RPMI8226 (cell line): ENCODE measurements at regions not wholly inside any gene's neighbourhood (a gene's known extent, or its start where the extent isn't known, plus 50 kb on each side); places are given as distances from the start of the nearest gene placed in this dataset.

Experiments
- DNase-seq: peaks from one replicate; pipeline ENCODE4 v3.0.0-alpha.2; 2015

DNA sequence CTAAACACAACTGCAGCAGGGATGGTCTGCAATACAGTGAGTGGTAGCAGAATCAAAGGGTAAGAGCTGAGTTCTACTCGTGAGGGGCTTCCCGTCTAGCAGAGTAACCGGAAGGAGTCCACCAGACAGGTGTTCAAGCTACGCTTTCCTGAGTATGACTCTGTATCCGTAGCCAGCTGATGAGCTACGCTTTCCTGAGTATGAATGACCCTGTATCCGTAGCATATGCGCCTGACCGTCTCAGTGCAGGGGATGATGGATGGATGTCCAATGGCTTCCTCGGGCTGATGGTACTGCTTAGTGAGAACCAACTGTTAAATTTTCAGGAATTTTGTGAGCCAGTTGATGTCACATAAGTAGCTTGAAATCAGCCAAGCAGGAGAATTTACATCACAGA is 244.1 kb upstream of the MYT1L start:
- no peak for DNase-seq

DNA sequence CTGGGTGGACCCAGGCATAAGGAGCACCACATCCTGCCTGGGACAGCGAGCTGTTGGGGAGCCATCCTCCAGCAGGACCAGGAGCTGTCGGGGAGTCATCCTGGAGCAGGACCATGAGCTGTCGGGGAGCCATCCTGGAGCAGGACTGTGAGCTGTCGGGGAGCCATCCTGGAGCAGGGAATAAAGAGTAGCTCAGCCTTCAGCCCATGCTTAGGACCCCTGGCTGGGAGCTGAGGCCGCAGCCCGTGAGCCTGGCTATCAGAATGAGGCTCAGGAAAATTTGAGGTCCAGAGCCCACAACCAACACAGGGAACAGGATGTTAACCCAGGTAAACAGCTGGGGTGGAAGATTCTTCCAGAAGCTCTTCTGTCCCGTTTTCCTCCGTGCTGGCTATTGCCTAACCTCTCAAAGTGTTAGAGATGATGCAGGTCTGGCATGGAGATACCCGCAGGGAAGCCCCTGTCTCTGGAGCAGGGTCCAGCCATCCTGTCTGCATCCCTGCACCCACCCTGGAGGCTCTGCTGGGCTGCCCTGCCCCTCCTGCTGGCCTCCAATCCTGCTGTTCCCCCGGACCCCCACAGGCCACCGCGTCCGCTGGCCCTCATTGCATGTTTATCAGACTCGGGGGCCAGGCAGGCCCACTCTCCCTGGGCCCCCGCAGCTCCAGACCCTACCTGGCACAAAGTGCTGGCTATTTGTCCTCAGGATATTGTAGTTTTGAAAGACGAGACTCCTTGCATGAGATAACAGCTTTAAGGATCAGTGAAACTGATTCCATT is 243.5 kb upstream of the MYT1L start:
- no peak for DNase-seq

DNA sequence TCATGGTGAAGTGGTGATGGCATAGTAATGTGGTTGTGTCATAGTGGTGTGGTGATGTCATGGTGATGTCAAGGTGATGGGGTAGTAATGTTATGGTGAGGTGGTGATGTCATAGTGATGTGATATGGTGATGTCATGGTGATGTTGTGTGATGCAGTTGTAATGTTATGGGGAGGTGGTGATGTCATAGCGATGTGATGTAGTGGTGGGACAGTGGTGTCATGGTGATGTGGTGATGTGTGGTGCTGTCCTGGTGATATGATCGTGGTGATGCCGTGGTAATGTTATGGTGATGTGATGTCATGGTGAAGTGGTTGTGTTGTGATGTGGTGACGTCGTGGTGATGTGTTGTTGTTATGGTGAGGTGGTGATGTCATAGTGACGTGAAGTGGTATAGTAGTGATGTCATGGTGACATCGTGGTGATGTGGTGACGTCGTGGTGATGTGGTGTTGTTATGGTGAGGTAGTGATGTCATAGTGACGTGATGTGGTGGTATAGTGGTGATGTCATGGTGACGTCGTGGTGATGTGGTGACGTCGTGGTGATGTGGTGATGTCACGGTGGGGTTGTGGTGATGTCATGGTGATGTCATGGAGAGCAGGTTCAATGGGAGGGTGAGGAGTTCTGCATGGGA is 242.7 kb upstream of the MYT1L start:
- DNase-seq, result no peak

DNA sequence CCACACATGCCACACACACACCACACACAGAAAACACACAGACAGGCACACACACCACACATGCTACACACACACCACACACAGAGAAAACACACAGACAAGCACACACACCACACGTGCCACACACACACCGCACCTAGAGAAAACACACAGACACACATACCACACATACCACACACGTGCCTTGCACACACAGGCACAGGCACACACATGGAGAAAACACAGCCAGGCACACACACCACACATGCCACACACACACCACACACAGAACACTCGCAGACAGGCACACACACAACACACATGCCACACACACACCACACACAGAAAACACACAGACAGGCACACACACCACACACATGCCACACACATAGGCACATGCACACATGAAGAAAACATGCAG is 242.1 kb upstream of the MYT1L start:
- no peak for DNase-seq

DNA sequence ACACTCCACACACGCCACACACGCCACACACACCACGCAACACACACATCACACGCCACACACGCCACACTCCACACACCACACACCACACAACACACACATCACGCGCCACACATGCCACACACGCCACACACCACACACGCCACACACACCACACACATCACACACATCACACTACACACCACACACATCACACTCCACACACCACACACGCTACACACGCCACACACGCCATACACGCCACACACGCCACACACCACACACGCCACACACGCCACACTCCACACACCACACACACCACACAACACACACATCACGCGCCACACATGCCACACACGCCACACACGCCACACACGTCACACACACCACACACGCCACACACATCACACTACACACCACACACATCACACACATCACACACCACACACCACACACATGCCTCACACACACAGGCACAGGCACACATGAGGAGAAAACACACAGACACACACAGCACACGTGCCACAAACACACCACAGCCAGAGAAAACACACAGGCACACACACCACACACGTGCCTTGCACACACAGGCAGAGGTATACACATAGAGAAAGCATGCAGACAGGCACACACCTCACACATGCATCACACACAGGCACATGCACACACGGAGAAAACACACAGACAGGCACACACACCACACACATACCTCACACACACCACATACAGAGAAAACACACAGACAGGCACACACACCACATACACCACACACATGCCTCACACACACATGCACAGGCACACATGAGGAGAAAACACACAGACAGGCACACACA is 241.5 kb upstream of the MYT1L start:
- no peak for DNase-seq

DNA sequence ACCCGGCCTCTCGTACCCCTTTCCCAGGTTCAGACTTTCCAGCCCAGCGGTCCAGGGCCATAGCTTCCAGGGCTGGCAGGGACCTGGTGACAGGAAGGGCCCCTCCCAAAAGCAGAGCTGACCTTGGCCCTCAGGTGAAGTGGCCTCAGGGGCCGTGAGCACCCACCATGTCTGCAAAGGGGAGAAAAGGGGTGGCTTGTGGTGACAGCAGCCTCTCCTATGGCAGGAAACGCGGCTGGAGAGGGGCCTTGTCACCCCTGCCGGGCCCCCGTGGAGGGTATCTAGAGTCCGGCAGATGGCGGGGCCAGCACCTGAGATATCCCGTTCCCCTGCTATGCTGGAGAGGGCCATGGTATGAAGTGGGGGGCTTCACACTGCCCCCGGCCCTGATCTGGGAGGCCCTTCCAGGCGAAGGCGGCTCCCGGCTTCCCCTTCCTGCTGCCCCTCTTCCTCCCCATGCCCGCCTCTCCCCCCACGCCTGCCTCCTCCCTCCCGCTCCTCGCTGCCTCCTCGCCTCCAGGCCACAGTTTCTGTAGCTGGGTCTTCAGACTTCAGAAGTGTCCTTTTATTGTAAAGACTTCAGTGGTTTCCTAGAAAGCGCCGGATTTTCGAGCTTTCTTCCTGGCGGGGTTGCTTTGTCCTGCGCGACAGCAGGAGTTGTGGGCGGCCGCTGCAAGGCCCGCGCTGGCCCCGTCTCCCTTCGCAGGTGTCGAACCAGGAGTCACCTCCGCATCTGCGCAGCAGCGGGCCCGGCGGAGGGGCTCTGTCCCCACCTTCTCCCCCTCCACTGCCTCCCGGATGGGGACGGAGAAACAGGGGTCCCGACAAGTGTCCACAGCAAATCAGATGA is 240.5 kb upstream of the MYT1L start:
- no peak for DNase-seq

DNA sequence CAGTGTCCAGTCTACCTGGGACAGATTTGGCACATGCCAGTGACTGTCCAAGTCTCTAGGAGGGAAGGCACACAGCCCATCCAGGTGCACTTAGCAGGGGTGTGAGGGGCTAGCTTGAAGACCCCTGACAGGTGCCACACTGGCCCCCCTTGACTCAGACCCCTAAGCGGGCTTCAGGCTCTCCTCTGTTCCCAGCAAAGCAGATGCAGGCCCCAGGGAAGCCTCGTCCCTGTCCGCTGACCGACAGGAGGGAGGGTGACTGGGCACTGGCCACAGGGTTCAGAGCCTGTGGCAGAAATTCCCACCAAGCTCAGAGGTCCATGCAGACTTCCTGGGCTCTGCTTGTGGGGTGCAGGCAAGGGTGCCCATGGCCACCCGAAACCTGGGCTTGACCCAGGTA is 239.8 kb upstream of the MYT1L start:
- DNase-seq, result no peak

DNA sequence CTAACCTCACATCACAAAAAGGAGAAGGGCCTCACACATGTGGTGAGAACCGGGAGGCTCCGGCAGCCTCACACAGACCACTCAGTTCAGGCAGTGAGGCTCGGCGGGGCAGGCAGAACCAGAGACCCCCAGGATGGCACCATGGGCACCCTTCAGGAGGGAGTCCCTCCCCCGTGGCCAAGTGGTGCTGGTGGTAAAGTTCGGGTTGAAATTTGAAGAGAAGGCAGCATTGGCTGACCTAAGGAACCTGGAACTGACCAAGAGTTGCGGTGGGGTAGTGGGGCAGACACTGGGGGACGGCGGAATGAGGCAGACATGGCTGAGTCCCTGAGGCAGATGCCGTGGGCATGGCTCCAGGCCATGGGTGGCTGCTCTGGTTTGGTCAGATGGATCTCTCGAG is 239.3 kb upstream of the MYT1L start:
- DNase-seq, result no peak

DNA sequence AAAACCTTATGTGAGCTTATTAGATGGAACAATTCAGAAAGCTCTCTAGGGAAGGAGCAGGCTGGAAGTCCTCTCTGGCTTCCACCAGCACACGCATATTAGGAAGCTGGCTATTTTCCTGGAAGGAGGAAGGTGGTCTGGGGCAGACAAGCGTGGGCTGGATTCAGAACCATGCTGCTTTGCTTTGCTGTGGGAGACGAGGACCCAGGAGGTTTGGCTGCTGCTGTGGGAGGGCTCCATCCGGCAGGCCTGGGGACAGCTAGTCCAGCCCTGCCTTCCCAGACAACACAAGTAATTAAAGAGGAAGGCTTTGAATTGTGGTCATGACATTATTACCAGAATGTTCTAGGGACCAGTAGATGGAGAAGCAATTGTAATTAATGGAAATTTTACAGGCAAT is 238.8 kb upstream of the MYT1L start:
- DNase-seq, result no peak

DNA sequence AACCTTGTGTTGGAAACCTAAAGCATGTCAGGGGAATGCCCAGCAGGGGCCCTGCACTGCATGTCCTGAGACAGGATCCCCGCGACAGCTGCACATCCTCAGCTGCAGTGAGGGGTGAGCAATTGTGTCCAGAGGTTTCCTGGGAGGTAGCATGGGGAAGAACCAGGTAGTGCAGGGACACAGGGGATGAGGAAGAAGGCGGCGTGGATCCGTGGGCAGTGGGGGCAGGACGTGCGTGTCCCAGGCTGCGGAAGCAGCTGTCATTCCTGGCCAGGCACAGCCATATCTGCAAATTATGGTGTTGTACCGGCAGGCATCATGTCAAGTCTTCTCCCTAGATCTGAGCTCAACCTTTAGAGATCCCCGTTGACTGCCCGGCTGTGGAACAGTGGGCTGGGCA is 238.2 kb upstream of the MYT1L start:
- DNase-seq, result no peak

DNA sequence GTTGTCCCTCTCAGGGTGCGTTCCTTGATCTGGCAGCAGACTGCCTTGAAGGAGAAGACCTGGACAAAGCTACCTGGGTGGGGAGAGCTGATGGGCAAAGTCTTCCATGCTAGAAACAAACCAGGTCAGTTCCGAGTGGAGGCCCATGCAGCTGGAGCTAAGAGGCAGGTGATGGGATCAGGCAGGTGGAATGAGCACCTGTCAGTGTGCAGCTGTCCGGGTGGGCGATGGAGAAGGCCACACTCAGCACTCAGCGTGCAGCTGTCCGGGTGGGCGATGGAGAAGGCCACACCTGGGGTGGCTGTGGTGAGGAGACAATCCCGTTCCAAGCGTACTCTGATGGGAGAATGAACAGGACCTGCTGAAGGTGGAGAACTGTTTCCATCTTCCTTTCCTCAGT is 237.3 kb upstream of the MYT1L start:
- no peak for DNase-seq

DNA sequence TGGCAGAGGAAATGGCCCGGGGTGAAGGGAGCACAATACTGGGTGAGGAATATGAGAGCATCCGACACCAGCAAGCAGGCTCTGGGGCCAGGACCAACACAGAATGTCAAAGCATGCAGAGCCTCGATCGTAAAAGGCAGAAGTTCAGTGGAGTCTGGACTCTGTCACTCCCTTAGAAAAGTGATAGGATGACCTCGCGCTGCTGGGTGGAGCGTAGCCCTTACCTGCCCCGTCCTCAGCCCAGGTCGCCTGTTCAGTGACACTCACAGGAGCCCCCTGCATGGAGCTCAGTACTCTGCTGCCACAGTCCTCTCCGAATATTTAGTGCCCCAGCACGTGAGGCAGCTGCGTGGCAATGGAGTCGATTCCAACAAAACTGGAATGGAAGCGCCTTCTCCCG is 236.7 kb upstream of the MYT1L start:
- no peak for DNase-seq

DNA sequence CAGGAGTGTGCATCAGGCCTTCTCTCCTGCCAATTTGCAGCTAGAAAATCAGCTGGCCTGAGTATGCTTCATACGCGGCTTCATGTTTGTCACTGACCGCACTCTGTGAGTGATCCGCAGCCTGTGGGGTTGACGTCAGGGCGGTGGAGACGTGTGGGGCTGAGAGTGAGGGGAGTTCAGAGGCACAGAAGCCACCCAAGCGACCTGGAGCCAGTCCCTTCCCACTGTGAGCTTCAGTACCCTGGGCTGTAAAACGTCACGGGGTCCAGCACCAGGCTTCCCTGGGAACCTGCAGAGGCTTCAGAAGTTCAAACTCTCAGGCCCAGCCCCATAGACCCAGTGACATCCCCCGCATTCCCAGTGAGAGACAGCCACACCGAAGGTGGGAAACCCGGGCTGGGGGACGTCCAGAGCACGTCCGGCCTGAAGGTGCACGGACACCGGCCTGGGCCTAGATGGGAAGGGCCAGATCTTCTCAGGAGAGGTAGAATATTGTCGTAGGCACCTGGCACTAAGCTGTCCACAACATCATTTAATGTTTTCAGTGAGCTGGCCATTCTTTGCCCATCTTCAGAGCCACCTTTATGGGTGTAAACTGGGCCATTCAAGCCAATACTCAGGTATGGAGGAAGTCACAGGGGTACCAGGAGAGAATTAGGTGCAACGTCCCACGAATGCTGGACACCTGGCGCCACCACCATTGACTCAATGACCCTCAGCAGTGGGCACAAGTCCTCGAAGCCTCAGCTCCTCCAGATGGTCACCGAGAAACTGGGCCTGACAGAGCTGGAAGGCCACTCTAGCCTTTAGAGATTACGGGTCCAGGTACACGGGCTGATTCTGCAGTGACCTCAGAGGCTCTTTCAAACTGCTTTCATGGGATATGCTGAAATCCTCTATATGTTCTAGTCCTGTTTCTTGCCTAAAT is 235.6 kb upstream of the MYT1L start:
- no peak for DNase-seq

DNA sequence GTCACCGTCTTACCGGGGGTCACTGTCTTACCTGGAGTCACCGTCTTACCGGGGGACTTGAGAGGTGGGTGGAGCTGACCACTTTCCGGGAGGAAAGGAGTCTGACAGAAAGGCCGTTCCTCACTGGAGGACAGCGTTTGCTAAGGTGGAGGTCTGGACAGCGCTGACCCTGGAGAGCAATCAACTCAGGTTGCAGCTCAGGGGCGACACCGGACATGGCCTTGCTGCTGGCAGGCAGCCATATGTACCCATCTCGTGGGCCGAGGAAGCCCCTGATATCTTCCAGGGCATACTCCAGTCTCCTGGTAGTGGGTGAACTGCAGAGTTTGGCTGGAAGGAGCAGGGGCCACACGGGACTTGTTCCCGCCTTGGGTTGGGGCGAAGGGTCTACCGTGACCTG is 234.6 kb upstream of the MYT1L start:
- DNase-seq, result no peak

DNA sequence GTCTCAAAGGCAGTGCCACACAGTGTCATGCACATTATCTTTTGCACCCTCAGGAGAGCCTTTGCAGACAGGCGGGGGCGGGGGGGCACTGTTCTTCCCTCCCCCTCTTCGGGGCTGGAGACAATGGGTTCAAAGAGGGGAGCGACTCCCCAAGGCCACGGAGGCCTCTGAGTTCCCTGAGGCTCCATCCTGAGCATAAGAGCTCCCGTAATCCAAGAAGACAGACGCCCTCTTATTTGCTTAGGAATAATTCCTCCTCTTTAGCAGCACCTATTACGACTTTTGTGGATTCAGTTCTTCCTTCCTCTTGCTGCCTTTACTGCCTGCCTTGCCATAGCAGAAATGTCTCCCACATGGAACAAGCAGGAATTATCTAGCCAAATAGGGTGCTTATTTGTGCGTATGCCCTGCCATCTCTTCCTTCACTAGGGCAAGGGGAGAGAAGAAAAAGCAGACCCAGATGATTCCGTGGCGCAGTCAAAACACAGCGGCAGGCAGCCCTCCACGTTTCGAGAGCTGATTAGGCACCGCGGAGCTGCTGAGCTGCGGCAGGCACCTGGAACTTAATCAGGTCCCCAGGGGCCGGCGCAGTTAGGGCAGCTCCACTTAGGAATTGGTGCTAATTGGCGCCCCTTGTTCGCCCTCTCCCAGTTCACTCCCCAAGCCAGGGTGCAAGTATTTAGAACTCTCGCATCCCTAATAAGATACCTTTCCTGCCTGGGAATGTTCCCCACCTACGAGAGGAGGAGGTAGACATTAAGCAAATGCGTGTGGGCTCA is 233.4 kb upstream of the MYT1L start:
- DNase-seq, result no peak

DNA sequence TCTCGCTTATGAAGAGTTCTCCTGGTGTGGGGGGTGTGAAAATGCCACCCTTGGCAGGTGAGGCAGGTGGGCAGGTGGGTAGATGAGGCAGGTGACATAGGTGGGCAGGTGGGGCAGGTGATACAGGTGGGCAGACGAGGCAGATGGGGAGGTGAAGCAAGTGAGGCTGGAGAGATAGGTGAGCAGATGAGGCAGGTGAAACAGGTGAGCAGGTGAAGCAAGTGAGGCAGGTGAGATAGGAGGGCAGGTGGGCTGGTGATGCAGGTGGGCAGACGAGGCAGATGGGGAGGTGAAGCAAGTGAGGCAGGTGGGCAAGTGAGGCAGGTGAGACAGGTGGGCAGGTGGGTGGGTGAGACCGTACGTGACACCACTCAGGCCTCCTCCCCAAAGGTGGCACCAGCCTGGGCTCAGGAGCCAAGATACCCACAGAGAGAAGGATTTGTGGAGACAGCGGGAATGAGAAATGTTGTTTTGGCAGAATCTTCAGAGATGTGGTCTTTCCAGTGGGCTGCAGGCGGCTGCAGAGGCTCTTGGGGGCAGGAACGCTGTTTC is 232.3 kb upstream of the MYT1L start:
- DNase-seq, result no peak

DNA sequence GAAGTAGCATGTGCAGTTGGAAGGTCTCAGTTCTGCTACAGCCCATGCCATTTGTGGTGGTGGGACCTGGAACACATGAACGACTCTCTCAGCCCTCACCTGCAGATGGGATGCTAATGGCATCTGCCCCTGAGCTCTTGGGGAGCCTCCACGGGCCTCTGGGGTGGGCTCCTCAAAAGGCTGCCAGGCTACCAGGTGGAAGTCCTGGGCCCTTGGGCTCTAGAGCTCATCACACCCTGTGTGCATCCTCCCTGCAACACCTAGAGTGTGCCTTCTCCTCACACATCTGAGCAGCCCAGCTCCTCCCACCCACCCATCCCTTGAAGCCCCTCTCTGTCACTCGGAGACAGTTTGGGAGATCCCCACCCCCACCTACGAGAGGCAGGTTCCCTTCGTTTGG is 231.8 kb upstream of the MYT1L start:
- no peak for DNase-seq

DNA sequence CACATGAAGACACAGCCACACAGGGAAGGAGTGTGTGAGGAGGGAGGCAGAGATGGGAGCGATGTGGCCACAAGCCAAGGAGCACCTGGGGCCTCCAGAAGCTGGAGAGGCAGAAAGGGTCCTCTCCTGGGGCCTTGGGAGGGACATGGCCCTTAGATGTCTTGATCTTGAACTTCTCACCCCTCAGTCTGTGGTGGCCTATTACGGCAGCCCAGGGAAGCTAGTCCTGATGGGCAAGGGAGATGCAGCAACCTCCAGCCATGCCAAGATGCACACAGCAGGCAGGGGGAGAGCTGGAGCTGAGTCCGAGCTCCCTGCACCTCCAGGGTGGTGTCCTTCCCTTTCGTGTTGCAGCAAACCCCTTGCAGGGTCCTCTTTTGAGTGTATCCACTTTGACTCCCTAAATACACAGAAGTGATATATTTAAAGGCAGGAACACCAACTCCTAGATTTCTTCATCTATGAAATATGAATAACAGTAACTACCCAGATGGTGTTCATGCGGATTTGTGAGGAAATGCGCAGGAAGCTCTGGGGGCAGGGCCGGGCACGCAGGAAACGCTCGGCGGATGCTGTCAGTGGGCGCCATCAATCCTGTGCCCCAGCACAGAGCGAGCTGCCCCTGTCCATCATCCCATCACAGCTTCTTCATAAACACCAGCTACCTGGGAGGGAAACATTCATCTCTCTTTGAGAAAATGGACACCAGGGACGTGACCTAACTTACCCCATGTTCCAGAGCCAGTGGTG is 230.4 kb upstream of the MYT1L start:
- DNase-seq, result no peak

DNA sequence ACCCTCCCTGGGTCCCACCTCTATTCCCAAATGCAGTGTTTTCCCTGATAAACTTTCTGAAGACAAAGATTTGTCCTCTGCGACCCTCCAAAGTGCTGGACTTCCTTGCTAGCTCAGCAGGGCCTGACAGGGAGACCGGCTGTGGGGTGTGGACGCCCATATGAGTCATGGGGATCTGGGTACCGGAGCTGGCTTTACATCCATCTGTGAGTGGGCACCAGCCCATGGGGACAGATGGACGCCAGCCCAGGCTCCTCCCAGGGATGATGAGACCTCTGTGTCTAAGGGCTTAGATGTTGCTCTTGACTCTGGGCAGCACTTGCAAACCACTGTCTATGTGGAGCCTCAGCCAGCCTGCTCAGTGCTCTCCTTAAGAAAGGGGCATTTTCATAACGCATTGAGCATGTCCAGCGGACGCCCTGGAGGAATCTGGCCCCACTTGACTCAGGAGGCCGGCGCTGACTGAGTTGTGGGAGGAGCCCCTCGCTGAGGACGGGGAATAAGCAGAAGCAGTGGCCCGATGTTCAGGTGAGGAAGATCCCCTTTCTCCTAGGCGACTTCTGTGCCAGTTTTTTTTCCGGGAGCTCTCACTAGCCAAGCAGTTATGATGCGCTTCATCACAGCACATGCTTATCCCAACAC is 229.4 kb upstream of the MYT1L start:
- no peak for DNase-seq

DNA sequence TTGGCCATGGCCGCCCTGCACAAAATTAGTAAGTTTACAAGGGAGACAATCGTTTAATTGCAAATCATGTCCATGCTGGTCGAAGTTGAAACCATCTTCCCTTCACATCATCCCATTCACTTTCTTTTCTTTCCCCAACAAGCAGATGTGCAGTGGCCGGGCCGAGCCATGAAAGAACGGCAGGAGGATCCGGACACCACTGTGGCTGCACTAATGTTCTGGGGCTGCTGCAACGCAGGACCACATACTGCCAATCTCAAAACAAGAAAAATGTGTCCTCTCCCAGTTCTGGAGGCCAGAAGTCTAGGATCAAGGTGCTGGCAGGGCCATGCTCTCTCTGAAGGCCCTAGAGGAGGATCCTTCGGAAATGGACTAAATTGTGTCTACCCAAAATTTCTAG is 227.4 kb upstream of the MYT1L start:
- no peak for DNase-seq
